Fibroblast of lung (primary cell): ENCODE measurements at regions not wholly inside any gene's neighbourhood (a gene's known extent, or its start where the extent isn't known, plus 50 kb on each side); places are given as distances from the start of the nearest gene placed in this dataset.
A peak's percentile ranks its signal among the peaks of the same experiment; 100 is the strongest.

Source experiments
- DNase-seq, 2 donors: peaks; one replicate each; pipeline versions ENCODE4 v3.0.0 to v3.0.0-alpha.2; 2010; ENCODE audit warnings: low read depth in 2 of 2
- H2AFZ ChIP-seq: 2 replicates; pipeline ENCODE4 v1.5.1; 2012; ENCODE audit warnings: low read length, control low read depth, inconsistent platforms
- H3K27ac ChIP-seq: 2 replicates; pipeline ENCODE4 v1.5.1; 2011; ENCODE audit warnings: low read length, control low read depth; ENCODE audit not compliant: insufficient read depth
- H3K27me3 ChIP-seq: 2 replicates; pipeline ENCODE4 v1.5.1; 2011; ENCODE audit warnings: mild to moderate bottlenecking, low read length; ENCODE audit not compliant: control insufficient read depth, insufficient read depth
- H3K36me3 ChIP-seq: 2 replicates; pipeline ENCODE4 v1.5.1; 2011; ENCODE audit warnings: low read length; ENCODE audit not compliant: control insufficient read depth, insufficient read depth
- H3K4me1 ChIP-seq: 2 replicates; pipeline ENCODE4 v1.5.1; 2011; ENCODE audit warnings: low read length; ENCODE audit not compliant: control insufficient read depth, insufficient read depth; ENCODE audit errors: extremely low read depth
- H3K4me2 ChIP-seq: 2 replicates; pipeline ENCODE4 v1.5.1; 2011; ENCODE audit warnings: low read length, control low read depth; ENCODE audit not compliant: insufficient read depth; ENCODE audit errors: extremely low read depth
- H3K4me3 ChIP-seq, 4 experiments: fragments of 200-600 bp in 1 of 4; sonication (generic) in 1 of 4; replicated peaks in 1 of 4; 2 replicates each; pipeline ENCODE4 v1.5.1; 2011 to 2016; ENCODE audit warnings: low read length in 4 of 4, low read depth in 3 of 4, mild to moderate bottlenecking in 3 of 4, control low read depth in 2 of 4, inconsistent platforms in 1 of 4, mixed read lengths in 1 of 4; ENCODE audit not compliant: insufficient read depth in 1 of 4; ENCODE audit errors: control extremely low read depth in 1 of 4
- H3K79me2 ChIP-seq: 2 replicates; pipeline ENCODE4 v1.5.1; 2012; ENCODE audit warnings: mild to moderate bottlenecking, low read length, inconsistent platforms; ENCODE audit not compliant: control insufficient read depth, insufficient read depth
- H3K9ac ChIP-seq: 2 replicates; pipeline ENCODE4 v1.5.1; 2011; ENCODE audit warnings: mild to moderate bottlenecking, low read length, control low read depth; ENCODE audit not compliant: insufficient read depth
- H3K9me3 ChIP-seq: 2 replicates; pipeline ENCODE4 v1.5.1; 2012; ENCODE audit warnings: low read depth, low read length; ENCODE audit not compliant: control insufficient read depth, insufficient read depth
- H4K20me1 ChIP-seq: 2 replicates; pipeline ENCODE4 v1.5.1; 2011; ENCODE audit warnings: low read length; ENCODE audit not compliant: control insufficient read depth, insufficient read depth; ENCODE audit errors: extremely low read depth
- CTCF ChIP-seq, 2 donors: IDR thresholded peaks in 1 of 2; conservative IDR thresholded peaks in 1 of 2; 1 replicate in 1 of 2; 2 replicates in 1 of 2; pipeline ENCODE4 v1.5.1; 2011 to 2012; ENCODE audit warnings: low read length in 2 of 2, control low read depth in 1 of 2, inconsistent platforms in 1 of 2, low read depth in 1 of 2, mild to moderate bottlenecking in 1 of 2
- EZH2 ChIP-seq: IDR thresholded peaks from 2 replicates; pipeline ENCODE4 v1.5.1; 2012; ENCODE audit warnings: low read length, control low read depth, mild to moderate bottlenecking; ENCODE audit errors: missing control alignments

DNA sequence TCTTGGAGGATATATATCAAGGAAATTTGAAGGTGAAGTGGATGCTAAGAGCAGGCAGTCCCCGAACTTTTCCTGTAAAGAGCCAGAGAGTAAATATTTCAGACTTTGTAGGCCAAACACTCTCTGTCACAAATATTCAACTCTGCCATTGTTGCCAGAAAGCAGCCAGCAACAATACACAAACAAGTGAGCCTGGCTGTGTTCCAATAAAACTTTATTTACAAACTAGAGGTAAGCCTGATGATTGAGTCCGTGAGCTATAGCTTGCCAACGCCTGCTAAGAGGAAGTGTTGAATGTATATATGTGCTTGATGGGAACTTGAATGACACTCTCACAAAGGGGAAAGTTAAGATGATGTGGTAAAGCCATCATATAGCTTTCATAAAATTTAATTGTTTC is 166.0 kb upstream of the PLN start:
- DNase-seq = no peak
- no peak overlapping the region for H3K4me2 ChIP-seq
- peaks cover 2% of the 10 kb centered on the region for H3K36me3 ChIP-seq
- peaks cover 2% of the 10 kb centered on the region for H3K4me1 ChIP-seq
- no peaks in the 10 kb centered on the region for H4K20me1 ChIP-seq
- H3K27me3 ChIP-seq = no peaks in the 10 kb centered on the region
- H3K27ac ChIP-seq = no peak overlapping the region
- no peak overlapping the region for H2AFZ ChIP-seq
- no peak overlapping the region for H3K4me3 ChIP-seq
- TF ChIP-seq CTCF (conservative IDR thresholded peaks at IDR 0.05 in 1 of 2, IDR thresholded peaks at IDR 0.05 in 1 of 2; ENCODE audit: low read depth in 1 of 2, low read length in 2 of 2) = no peak
- no peak for TF ChIP-seq EZH2
- no peaks in the 10 kb centered on the region for H3K9me3 ChIP-seq
- H3K79me2 ChIP-seq = no peaks in the 10 kb centered on the region
- no peak overlapping the region for H3K9ac ChIP-seq

GRCh38 chr6:118383924-118384323 is 164.2 kb upstream of the PLN start:
- no peak overlapping the region for H3K27ac ChIP-seq
- no peak overlapping the region for H2AFZ ChIP-seq
- peaks cover 2% of the 10 kb centered on the region for H3K36me3 ChIP-seq
- no peak for TF ChIP-seq EZH2
- TF ChIP-seq CTCF (conservative IDR thresholded peaks at IDR 0.05 in 1 of 2, IDR thresholded peaks at IDR 0.05 in 1 of 2; ENCODE audit: low read depth in 1 of 2, low read length in 2 of 2) = no peak
- no peaks in the 10 kb centered on the region for H3K27me3 ChIP-seq
- peaks cover 6% of the 10 kb centered on the region for H3K4me1 ChIP-seq
- no peak overlapping the region for H3K9ac ChIP-seq
- no peak overlapping the region for H3K4me3 ChIP-seq
- no peaks in the 10 kb centered on the region for H3K79me2 ChIP-seq
- no peaks in the 10 kb centered on the region for H4K20me1 ChIP-seq
- H3K9me3 ChIP-seq = no peaks in the 10 kb centered on the region
- no peak overlapping the region for H3K4me2 ChIP-seq
- DNase-seq = no peak

DNA sequence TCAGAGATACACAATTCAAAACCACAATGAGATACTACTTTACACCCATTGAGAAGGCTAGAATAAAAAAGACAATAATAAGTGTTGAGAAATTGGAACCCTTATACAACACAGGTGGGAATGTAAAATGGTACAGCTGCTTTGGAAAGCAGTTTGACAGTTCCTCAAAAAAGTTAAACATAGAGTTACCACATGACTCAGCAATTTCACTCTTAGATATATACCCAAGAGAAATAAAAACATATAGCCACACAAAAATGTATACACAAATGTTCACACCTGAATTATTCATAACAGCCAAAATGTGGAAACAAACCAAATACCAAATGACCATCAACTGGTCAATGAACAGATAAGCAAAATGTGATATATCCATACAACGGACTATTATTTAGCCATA is 161.1 kb upstream of the PLN start:
- H3K9me3 ChIP-seq = no peaks in the 10 kb centered on the region
- DNase-seq = no peak
- H3K27ac ChIP-seq = peak overlapping the region; percentile 16
- TF ChIP-seq EZH2 (no peak), CTCF (conservative IDR thresholded peaks at IDR 0.05 in 1 of 2, IDR thresholded peaks at IDR 0.05 in 1 of 2; ENCODE audit: low read depth in 1 of 2, low read length in 2 of 2) (no peak)
- no peaks in the 10 kb centered on the region for H3K79me2 ChIP-seq
- H3K36me3 ChIP-seq = peaks cover 2% of the 10 kb centered on the region
- H4K20me1 ChIP-seq = no peaks in the 10 kb centered on the region
- no peak overlapping the region for H3K9ac ChIP-seq
- no peak overlapping the region for H3K4me2 ChIP-seq
- H3K27me3 ChIP-seq = no peaks in the 10 kb centered on the region
- peaks cover 10% of the 10 kb centered on the region for H3K4me1 ChIP-seq
- no peak overlapping the region for H2AFZ ChIP-seq
- H3K4me3 ChIP-seq = no peak overlapping the region
